Kidney glomerular epithelial cell (primary cell): ENCODE measurements at regions not wholly inside any gene's neighbourhood (a gene's known extent, or its start where the extent isn't known, plus 50 kb on each side); places are given as distances from the start of the nearest gene placed in this dataset.

Source experiments
- DNase-seq: peaks from one replicate; lab custom pipeline; 2025; lab: John Stamatoyannopoulos, UW

DNA sequence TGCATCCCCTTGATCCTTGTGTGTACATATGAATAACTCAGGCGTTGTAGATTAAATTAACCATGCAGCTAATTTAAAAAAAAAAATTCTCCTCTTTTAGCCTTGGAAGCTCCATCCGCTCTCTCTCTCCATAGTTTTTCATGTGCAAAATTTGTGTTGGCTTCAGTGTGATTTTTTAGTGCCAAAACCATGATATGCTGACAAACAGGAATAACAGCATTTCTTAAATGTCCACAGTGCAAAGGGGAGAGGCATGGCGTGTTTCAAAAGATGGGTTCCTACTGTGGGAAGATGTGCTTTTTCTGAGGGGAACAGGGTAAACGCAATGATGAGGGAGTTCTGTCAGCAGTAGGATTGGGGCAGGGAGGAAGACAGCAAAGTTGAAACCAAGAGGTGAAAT lies 247.0 kb downstream of the ICOS start:
- DNase-seq, result no peak

GRCh38 chr2:204184226-204184625 lies 247.7 kb downstream of the ICOS start:
- DNase-seq, result no peak

- DNase-seq, result peak; percentile 17
These were observed 250.9 kb downstream of the ICOS start for GRCh38 chr2:204187229-204188083.

DNA sequence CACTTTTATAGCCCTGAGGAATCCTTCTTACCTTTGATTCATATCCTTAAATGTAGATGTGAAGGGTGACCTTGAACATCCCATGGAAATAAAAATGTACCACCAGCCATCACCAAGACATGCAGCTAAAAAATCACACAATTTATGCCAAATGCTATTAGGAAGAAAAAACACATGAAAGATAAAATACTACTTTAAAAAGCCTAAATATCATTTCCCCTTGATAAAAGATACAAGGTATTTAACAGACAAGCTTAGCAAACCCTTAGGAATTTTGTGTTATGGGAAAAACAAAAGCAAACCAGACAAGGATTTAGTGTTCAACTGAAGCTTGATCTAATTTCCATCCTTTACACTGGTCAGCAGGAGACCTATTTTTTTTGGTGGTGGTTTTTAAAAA lies 255.0 kb downstream of the ICOS start:
- no peak for DNase-seq

DNA sequence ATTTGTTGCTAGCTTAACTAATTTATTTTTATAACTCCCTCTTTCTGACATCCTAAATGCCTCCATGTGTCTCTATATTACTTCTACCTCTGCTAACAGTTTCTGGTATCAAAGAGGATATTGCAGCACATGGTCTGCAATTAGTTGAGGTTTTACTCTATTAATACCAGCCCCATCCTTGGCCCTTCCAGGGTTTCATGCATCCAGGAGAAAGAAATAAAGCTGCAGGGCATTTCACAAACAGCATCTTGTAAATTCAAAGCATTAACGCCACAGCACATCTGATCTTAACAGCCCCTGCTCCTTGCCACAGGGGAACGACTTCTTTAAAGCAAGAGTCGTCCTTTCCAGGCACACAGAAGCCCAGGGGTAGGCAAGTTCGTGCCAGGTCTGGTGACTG lies 258.9 kb downstream of the ICOS start:
- no peak for DNase-seq

- no peak for DNase-seq
These were observed 260.9 kb downstream of the ICOS start for GRCh38 chr2:204197336-204198005.

DNA sequence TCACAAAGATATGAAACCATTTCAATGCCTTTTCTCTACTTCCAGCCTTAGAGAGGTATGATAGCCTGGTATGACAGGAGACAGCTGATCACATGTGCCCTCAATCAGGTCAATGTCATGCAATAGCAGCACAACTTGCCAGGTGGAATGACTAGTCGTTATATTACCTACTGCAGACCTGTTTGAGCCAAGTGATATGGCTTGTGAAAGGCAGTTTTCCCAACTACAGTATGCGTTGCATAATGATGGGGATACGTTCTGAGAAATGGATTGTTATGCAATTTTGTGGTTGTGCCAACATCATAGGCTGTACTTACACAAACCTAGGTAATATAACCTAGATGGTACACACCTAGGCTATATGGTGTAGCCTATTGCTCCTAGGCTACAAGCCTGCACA lies 262.8 kb downstream of the ICOS start:
- DNase-seq, result no peak

DNA sequence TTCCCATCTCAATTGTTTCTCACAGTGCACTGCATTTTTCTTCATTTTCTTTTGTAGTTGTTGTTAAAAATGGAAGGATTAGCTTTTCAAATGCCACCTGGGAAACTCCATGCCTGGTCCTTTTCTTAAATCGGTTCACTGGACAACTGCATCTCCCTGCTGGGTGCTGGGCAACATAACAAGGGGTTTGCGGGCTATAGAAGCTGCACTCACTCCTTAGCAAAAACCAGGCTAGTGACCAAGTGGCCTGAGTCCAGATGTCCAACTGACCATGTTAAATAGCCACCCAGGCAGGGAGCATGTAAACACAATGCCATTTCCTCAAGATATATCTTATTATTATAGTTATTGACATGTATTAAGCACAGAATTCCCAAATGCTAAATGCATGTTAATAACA lies 264.9 kb downstream of the ICOS start:
- DNase-seq, result no peak

- no peak for DNase-seq
These were observed 265.7 kb downstream of the ICOS start for GRCh38 chr2:204202253-204202652.

DNA sequence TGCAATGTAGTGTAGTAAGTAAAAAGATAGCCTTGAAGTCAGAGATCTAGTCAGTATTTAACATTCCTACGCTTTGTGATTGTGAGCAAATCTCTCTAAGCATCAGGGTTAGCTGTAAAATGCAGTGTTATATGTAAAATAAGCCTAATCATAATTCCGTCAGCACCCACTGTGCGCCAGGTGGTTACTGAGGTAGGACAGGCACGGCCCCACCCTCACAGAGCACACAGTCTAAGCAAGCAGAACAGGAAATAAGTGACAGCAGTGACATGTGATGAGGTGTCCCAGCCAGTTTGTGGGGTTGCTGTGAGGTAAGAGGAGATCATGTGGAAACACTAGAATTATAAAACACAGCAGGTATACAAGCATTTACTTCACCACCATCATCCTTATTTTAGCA lies 267.1 kb downstream of the ICOS start:
- no peak for DNase-seq

- no peak for DNase-seq
These were observed 268.5 kb downstream of the ICOS start for GRCh38 chr2:204205082-204205481.

DNA sequence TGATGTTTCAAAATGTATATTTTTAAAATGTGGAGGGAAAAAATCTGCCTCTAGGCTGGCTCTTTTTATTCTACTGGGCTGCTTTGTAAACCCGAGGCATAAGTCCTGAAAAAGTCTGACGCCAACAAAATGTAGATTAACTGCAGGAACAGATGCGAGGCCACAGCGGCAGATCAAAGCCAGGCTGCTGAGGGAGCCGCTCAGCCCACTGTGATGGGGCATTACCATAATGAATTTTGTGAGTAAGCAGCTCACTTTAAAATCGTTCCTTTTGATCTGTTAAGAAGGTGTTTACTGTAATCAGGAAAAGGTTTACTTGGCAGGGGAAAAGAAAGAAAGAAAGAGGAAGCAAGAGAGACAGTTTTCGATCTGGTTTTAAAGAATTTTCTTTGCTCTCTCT lies 269.0 kb downstream of the ICOS start:
- DNase-seq, result no peak

DNA sequence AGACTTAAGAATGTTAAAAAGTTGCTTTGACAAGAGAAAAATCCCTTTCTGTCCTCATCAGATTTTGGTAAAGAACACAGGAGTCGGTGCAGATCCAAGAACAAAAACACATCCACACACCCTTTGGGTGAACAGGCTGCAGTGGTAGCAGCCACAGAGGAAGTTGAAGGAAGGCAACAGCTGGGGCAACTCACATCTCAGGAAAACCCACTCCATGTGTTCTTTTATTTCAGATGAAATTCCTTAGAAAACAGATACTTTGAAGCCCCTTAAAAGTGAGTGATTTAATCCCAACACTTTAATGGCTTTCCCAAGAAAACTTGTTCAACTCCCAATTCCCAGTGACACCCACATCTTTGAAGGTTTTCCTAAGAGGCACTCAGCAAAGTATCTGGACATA lies 271.3 kb downstream of the ICOS start:
- no peak for DNase-seq

- DNase-seq, result no peak
These were observed 277.0 kb downstream of the ICOS start for GRCh38 chr2:204213588-204213987.

DNA sequence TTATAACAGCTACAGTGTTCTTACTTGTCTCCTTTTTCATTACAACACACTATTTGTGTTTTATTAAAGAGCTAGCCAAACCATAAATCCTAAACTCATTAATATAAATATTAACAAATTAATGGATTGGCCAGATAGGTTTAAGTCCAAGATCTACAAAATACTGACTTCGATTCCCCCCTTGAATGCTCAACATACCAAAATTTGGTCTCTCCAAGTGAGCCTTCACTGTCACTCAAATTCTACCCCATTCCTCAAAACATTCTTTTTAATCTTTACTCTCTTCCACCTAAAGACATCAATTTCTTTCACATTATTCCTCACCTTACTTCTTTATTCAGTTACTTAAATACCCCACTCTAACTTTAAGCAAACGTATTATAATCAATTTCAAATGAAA lies 281.5 kb downstream of the ICOS start:
- DNase-seq, result no peak

DNA sequence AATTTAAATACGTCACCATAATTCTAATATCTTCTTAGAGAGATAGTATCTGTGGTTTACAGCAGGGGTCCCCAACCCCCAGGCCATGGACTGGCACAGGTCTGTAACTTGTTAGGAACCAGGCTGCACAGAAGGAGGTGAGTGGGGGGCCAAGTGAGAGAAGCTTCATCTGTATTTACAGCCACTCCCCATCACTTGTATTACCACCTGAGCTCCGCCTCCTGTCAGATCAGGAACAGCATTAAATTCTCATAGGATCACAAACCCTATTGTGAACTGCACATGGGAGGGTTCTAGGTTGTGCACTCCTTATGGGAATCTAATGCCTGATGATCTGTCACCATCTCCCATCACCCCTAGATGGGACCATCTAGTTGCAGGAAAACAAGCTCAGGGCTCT lies 282.6 kb downstream of the ICOS start:
- DNase-seq, result no peak

- DNase-seq, result no peak
These were observed 284.3 kb downstream of the ICOS start for GRCh38 chr2:204220896-204221295.

DNA sequence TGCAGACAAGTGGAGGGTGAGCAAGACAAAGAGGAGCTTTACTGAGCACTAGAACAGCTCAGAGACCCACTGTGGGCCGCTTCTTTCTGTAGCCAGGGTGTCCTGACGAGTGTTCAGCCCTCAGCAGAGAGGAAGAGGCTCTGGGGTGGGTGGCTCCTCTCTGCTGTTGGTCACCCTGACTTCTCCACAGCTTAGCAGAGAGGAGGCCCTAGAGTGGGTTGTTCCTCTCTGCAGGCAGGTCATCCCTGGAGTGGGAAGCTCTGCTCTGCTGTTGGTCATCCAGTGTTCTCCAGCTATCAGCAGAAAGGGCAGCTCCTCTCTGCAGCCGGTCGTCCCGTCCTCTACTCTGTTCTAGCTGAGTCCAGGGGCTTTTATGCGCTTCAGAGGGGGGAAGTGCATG lies 286.5 kb downstream of the ICOS start:
- DNase-seq, result no peak

DNA sequence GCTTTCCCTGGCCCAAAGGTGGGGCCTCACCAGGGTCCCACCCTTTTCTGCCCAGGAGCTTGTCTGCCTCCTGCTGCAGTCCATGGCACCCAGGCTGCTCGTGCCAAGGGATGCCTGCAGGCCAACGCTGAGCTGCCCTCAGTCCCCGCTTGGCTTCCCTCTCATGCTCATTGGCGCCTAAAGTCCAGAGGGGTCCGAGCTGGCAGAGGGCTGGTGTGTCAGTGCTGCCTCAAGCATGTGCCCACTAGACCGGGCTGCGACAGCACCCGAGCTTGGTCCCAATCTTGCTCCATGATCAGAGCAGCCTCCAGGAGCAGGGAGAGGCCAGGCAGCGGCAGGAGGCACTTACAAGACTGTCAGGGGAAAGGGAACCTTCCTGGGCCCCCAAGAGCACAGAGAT lies 287.0 kb downstream of the ICOS start:
- no peak for DNase-seq

DNA sequence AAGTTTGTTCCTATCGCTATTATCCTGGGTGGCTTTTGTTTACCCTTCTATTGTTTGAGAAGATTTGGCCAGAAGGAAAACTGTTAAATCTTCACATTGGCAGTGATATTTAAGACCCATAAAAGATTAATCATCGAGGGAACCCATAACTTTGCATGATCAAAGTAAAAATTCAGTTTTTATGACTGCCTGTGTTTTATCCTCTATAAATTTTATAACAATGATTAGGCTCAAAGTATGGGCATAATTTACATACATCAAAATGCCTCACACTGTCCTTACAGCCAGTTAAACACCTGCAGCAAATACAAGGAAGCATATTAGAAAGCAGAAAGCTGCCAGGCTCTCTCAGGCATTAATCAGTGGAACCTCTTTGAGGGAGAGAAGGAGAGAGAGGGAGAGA lies 289.1 kb downstream of the ICOS start:
- no peak for DNase-seq

- no peak for DNase-seq
These were observed 289.8 kb downstream of the ICOS start for GRCh38 chr2:204226305-204226880.

- DNase-seq, result no peak
These were observed 291.8 kb downstream of the ICOS start for GRCh38 chr2:204228169-204228886.

DNA sequence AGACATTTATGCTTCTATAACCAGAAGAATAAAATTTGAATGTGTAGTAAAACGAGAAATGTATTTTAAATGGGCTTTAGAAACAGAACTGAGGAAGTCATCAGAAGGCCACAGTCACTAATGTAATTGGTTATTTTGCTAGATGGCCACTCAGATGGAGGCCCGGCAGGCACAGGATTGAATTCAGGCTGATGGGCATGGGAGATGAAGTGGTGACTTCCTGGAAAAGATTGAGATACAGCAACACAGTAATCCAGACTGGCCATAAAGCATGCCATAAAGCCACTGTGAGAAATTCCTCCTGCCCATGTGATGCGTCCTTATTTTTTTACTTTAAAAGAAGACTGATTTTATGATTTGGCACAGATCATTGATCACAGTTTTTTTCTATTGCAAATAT lies 297.7 kb downstream of the ICOS start:
- no peak for DNase-seq
